ENCODE measurements at regions not wholly inside any gene's neighbourhood (a gene's known extent, or its start where the extent isn't known, plus 50 kb on each side); places are given as distances from the start of the nearest gene placed in this dataset.
"Not testable (repeated sequence)": the region's sequence is repeated elsewhere in the genome, so short reads cannot be mapped to it uniquely, and the experiment has no call there.

DNA sequence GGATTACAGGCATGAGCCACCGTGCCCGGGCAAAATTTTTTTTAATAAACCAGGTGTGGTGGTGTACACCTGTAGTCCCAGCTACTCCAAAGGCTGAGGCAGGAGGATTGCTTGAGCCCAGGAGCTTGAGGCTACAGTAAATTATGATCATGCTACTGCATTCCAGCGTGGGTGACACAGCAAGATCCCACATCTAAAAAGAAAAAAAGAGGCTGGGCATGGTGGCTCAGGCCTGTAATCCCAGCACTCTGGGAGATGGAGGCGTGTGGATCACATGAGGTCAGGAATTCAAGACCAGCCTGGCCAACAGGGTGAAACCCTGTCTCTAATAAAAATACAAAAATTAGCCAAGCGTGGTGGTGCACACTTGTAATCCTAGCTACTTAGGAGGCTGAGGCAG lies 125.6 kb downstream of the ZNF281 start:
- TF ChIP-seq, protein P1, sequence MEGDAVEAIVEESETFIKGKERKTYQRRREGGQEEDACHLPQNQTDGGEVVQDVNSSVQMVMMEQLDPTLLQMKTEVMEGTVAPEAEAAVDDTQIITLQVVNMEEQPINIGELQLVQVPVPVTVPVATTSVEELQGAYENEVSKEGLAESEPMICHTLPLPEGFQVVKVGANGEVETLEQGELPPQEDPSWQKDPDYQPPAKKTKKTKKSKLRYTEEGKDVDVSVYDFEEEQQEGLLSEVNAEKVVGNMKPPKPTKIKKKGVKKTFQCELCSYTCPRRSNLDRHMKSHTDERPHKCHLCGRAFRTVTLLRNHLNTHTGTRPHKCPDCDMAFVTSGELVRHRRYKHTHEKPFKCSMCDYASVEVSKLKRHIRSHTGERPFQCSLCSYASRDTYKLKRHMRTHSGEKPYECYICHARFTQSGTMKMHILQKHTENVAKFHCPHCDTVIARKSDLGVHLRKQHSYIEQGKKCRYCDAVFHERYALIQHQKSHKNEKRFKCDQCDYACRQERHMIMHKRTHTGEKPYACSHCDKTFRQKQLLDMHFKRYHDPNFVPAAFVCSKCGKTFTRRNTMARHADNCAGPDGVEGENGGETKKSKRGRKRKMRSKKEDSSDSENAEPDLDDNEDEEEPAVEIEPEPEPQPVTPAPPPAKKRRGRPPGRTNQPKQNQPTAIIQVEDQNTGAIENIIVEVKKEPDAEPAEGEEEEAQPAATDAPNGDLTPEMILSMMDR (IDR thresholded peaks at IDR 0.05 in 8 of 11, conservative IDR thresholded peaks at IDR 0.05 in 3 of 11): not testable (repeated sequence)
- TF ChIP-seq POLR2A, POLR2AphosphoS5 (IDR thresholded peaks at IDR 0.05): not testable (repeated sequence)
